ENCODE measurements at regions not wholly inside any gene's neighbourhood (a gene's known extent, or its start where the extent isn't known, plus 50 kb on each side); places are given as distances from the start of the nearest gene placed in this dataset.
"Not testable (repeated sequence)": the region's sequence is repeated elsewhere in the genome, so short reads cannot be mapped to it uniquely, and the experiment has no call there.

DNA sequence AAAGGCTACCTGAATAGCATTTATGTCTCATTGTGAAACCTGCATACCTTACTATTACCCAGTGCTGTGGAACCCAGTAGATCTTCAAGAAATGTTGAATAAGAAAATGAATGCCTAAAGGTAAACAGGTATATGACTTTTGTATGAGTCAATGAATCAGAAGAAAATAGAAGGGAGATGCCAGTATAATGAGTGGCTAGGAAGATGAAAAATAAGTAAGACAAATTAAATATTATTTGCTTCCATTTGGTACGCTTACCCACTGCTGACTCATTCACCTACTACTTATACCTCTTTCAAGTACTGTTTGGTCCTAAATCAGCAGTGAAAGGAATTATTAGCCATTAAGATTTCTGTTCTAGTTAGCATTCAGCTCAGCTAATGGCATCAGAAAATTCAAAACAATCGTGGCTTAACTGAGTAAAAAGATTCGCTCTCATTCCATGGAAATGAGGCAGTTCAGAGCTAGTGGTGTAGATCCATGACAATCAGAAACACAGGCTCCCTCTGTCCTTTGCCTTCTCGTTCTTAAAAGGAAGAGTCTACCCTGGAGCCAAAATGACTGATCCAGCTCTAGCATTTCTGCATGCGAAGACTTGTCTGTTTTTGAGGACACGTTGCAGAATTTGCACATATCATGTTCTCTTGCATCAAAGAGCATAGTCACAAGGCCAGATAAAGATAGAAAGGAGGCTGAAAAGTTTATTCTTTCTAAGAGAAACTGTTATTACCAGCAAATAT is 705.8 kb upstream of the USP15 start:
- no peak for DNase-seq (ENCODE audit: low spot score)
- no peaks in the 10 kb centered on the region for H3K36me3 Mint-ChIP-seq (ENCODE audit: low read depth)
- no peak overlapping the region for H3K27ac Mint-ChIP-seq
- intact Hi-C loops (cut with micrococcal nuclease) = no loop called here
- H3K9me3 Mint-ChIP-seq = no peaks in the 10 kb centered on the region
- no peak overlapping the region for H3K4me3 Mint-ChIP-seq (ENCODE audit: low read depth)
- H3K27me3 Mint-ChIP-seq (ENCODE audit: low read depth) = no peaks in the 10 kb centered on the region
- H3K4me1 Mint-ChIP-seq (ENCODE audit: low read depth) = no peaks in the 10 kb centered on the region

DNA sequence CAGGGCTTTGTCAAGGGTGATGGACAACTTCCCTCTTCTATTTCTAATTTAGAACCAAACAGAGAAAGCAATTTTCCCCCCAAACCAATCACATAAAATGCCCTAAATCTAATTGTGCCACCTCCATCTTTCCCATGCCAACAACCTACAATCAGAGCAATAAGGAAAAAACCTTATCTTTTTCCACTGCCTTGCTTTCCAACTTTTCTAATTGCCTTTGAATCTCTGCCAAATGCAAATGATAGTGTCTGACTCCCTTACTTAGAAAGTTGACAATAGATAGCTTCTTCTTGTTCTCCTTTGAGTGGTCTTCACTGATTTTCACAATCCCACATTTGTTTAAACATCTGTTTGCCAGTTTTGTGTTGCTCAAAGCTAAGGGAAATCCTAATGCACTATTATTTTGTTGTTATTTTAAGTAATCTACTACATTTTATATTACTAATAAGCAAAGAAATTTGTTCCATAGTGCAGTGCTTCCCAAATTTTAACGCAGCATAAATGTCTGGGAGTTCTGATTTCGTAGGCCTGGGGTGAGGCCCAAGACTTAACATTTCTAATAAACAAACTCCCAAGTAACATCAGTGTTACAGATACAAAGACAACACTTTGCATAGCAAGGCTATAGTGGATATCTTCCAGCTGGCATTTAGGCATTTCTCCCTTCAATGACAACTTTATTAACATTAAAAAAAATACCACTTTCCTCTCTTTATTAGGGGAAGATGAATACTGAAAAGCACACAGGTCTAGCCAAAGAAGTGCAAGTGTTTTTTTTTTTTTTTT is 696.3 kb upstream of the USP15 start:
- no peaks in the 10 kb centered on the region for H3K4me1 Mint-ChIP-seq (ENCODE audit: low read depth)
- no peaks in the 10 kb centered on the region for H3K9me3 Mint-ChIP-seq
- no peaks in the 10 kb centered on the region for H3K36me3 Mint-ChIP-seq (ENCODE audit: low read depth)
- DNase-seq (ENCODE audit: low spot score) = no peak
- no peaks in the 10 kb centered on the region for H3K27me3 Mint-ChIP-seq (ENCODE audit: low read depth)
- H3K4me3 Mint-ChIP-seq (ENCODE audit: low read depth) = no peak overlapping the region
- no peak overlapping the region for H3K27ac Mint-ChIP-seq
- intact Hi-C loops (cut with micrococcal nuclease) = no loop called here

DNA sequence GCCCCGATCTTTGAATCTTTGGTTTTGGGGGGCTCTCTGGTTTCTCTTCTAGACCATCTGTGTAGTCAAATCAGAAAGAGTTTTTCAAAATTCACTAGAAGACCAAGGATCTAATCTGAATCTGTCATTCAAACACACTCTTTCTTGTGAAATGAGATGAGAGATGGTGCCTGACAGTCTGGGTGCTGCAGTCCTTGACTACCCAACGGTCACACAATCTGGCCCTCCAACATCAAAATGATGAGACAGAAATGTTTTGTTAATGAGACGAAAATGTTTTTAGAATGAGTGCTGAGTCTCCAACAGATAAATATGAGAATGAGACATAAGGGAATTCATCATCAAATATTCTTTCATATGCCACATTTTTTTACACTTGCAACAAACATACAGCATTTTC is 695.7 kb upstream of the USP15 start:
- no peak overlapping the region for H3K4me3 Mint-ChIP-seq (ENCODE audit: low read depth)
- no peak overlapping the region for H3K27ac Mint-ChIP-seq
- no peaks in the 10 kb centered on the region for H3K4me1 Mint-ChIP-seq (ENCODE audit: low read depth)
- H3K27me3 Mint-ChIP-seq (ENCODE audit: low read depth) = no peaks in the 10 kb centered on the region
- H3K36me3 Mint-ChIP-seq (ENCODE audit: low read depth) = no peaks in the 10 kb centered on the region
- intact Hi-C loops (cut with micrococcal nuclease) = no loop called here
- H3K9me3 Mint-ChIP-seq = no peaks in the 10 kb centered on the region
- no peak for DNase-seq (ENCODE audit: low spot score)

DNA sequence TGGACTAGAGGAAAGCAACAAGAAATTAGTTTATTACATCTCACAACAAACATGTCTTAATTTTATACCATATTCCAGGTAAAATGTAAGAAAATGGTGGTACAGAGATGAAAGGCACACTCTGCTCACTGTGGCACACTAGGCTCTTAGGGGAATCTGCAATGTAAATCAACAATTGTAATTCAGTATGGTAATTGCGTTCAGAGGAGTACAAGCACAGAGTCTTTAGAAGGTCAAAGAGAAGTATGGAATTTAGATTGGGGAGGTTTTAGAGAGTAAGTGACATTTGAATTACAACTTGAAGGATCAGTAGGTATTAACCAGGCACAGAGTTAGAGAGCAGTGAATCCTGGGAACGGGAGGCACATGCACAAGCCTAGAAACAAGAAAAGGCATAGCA is 694.0 kb upstream of the USP15 start:
- H3K36me3 Mint-ChIP-seq (ENCODE audit: low read depth) = no peaks in the 10 kb centered on the region
- no peak overlapping the region for H3K27ac Mint-ChIP-seq
- no peaks in the 10 kb centered on the region for H3K27me3 Mint-ChIP-seq (ENCODE audit: low read depth)

DNA sequence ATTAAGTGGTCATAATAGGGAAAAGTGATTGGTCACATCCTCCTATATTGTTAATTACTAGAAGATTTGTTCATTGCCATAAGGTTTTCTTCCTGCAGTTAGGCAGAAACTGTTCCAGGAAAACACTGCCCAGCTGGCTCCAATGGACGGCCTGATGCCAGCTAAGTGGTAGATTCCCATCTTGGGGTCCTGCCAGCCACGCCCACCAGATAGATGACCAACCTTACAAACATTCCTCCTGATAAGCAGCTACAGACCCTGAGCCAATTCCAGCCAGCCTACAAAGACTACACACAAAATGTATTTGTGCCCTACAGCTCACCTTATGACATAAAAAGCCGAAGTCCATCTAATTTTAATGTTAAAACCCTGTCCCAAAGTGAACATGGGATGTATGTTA is 685.9 kb upstream of the USP15 start:
- Mint-ChIP-seq H3K4me1 (ENCODE audit: low read depth) (no peaks in the 10 kb centered on the region), H3K9me3 (no peaks in the 10 kb centered on the region), H3K4me3 (ENCODE audit: low read depth) (no peak overlapping the region), H3K27ac (no peak overlapping the region), H3K27me3 (ENCODE audit: low read depth) (no peaks in the 10 kb centered on the region), H3K36me3 (ENCODE audit: low read depth) (no peaks in the 10 kb centered on the region)
- intact Hi-C loops (cut with micrococcal nuclease) = no loop called here
- no peak for DNase-seq (ENCODE audit: low spot score)

More for the DNA sequence above, 694.0 kb upstream of the USP15 start:
- H3K4me3 Mint-ChIP-seq (ENCODE audit: low read depth) = no peak overlapping the region
- H3K9me3 Mint-ChIP-seq = no peaks in the 10 kb centered on the region
- intact Hi-C loops (cut with micrococcal nuclease) = no loop called here
- H3K4me1 Mint-ChIP-seq (ENCODE audit: low read depth) = no peaks in the 10 kb centered on the region
- no peak for DNase-seq (ENCODE audit: low spot score)

GRCh38 chr12:61584943-61585342 is 675.3 kb upstream of the USP15 start:
- no peaks in the 10 kb centered on the region for H3K27me3 Mint-ChIP-seq (ENCODE audit: low read depth)
- intact Hi-C loops (cut with micrococcal nuclease) = no loop called here
- no peaks in the 10 kb centered on the region for H3K4me1 Mint-ChIP-seq (ENCODE audit: low read depth)
- H3K36me3 Mint-ChIP-seq (ENCODE audit: low read depth) = no peaks in the 10 kb centered on the region
- H3K4me3 Mint-ChIP-seq (ENCODE audit: low read depth) = no peak overlapping the region
- peaks cover 21% of the 10 kb centered on the region for H3K9me3 Mint-ChIP-seq
- no peak for DNase-seq (ENCODE audit: low spot score)
- no peak overlapping the region for H3K27ac Mint-ChIP-seq

DNA sequence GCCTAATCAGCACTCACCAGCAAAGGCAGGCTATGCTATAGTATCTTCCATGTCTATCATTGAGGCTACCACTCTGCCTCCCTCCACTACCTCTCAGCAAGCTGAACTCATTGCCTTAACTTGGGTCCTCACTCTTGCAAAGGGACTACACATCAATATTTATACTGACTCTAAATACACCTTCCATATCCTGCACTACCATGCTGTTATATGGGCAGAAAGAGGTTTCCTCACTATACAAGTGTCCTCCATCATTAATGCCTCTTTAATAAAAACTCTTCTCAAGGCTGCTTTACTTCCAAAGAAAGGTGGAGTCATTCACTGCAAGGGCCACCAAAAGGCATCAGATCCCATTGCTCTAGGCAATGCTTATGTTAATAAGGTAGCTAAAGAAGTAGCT is 669.3 kb upstream of the USP15 start:
- H3K4me3 Mint-ChIP-seq (ENCODE audit: low read depth); H3K27me3 Mint-ChIP-seq (ENCODE audit: low read depth); H3K36me3 Mint-ChIP-seq (ENCODE audit: low read depth); intact Hi-C loops (cut with micrococcal nuclease); H3K27ac Mint-ChIP-seq; H3K4me1 Mint-ChIP-seq (ENCODE audit: low read depth); DNase-seq (ENCODE audit: low spot score): not testable (repeated sequence)
- H3K9me3 Mint-ChIP-seq = peaks cover 47% of the 10 kb centered on the region

- Mint-ChIP-seq H3K36me3 (ENCODE audit: low read depth) (no peaks in the 10 kb centered on the region), H3K4me1 (ENCODE audit: low read depth) (no peaks in the 10 kb centered on the region), H3K9me3 (no peaks in the 10 kb centered on the region), H3K27ac (no peak overlapping the region), H3K27me3 (ENCODE audit: low read depth) (no peaks in the 10 kb centered on the region), H3K4me3 (ENCODE audit: low read depth) (no peak overlapping the region)
- intact Hi-C loops (cut with micrococcal nuclease) = no loop called here
- DNase-seq (ENCODE audit: low spot score) = no peak
Observed at GRCh38 chr12:61610143-61610542, 650.1 kb upstream of the USP15 start.

GRCh38 chr12:61629702-61630101 is 630.5 kb upstream of the USP15 start:
- H3K4me3 Mint-ChIP-seq (ENCODE audit: low read depth) = no peak overlapping the region
- intact Hi-C loops (cut with micrococcal nuclease) = no loop called here
- no peak for DNase-seq (ENCODE audit: low spot score)

DNA sequence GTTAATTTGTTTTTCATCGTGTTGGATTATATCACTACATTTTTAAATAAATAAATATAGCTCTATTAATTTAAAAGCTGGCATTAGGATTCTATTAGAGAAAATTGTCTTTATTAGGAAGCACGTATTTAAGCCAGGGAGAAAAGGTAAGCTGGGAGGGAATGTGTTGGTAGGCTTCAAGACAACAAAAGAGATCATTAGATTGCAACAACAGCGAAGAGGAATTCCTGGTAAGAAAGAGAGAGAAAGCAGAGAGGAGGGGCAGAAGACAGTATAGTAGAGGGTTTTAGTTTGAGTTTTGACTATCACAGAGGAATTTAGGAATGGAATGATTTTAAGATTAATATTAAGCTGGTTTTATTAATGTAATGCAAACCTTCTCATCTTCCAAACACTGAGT is 613.6 kb upstream of the USP15 start:
- H3K9me3 Mint-ChIP-seq = no peaks in the 10 kb centered on the region
- H3K4me3 Mint-ChIP-seq (ENCODE audit: low read depth) = no peak overlapping the region

More at GRCh38 chr12:61629702-61630101, 630.5 kb upstream of the USP15 start:
- H3K9me3 Mint-ChIP-seq = peaks cover 3% of the 10 kb centered on the region
- no peaks in the 10 kb centered on the region for H3K27me3 Mint-ChIP-seq (ENCODE audit: low read depth)
- no peak overlapping the region for H3K27ac Mint-ChIP-seq
- no peaks in the 10 kb centered on the region for H3K4me1 Mint-ChIP-seq (ENCODE audit: low read depth)
- no peaks in the 10 kb centered on the region for H3K36me3 Mint-ChIP-seq (ENCODE audit: low read depth)

DNA sequence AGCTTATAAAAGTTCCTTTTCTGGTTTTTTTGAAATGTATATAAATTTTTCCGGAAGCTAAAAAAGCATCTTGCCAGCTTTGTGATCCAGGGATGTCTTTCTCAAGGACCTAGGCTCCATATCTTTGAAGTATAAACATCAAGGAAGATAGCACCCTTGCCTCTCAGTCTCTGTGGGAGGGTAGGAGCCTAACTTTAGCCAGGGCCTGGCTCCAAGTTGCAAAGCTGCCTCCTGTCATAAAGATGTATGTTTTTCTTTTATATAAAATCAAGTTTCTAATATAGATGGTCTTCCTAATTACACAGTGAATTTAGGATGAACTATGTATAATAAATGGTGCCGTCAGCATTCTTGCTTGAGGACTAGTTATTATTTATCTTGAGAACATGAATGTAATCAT is 612.6 kb upstream of the USP15 start:
- no peaks in the 10 kb centered on the region for H3K9me3 Mint-ChIP-seq
- no peaks in the 10 kb centered on the region for H3K36me3 Mint-ChIP-seq (ENCODE audit: low read depth)
- H3K4me1 Mint-ChIP-seq (ENCODE audit: low read depth) = no peaks in the 10 kb centered on the region
- no peak for DNase-seq (ENCODE audit: low spot score)
- no peak overlapping the region for H3K4me3 Mint-ChIP-seq (ENCODE audit: low read depth)
- intact Hi-C loops (cut with micrococcal nuclease) = no loop called here
- no peaks in the 10 kb centered on the region for H3K27me3 Mint-ChIP-seq (ENCODE audit: low read depth)
- H3K27ac Mint-ChIP-seq = no peak overlapping the region

More for the DNA sequence above, 613.6 kb upstream of the USP15 start:
- intact Hi-C loops (cut with micrococcal nuclease) = no loop called here
- DNase-seq (ENCODE audit: low spot score) = no peak
- no peak overlapping the region for H3K27ac Mint-ChIP-seq
- no peaks in the 10 kb centered on the region for H3K27me3 Mint-ChIP-seq (ENCODE audit: low read depth)
- no peaks in the 10 kb centered on the region for H3K4me1 Mint-ChIP-seq (ENCODE audit: low read depth)
- H3K36me3 Mint-ChIP-seq (ENCODE audit: low read depth) = no peaks in the 10 kb centered on the region

DNA sequence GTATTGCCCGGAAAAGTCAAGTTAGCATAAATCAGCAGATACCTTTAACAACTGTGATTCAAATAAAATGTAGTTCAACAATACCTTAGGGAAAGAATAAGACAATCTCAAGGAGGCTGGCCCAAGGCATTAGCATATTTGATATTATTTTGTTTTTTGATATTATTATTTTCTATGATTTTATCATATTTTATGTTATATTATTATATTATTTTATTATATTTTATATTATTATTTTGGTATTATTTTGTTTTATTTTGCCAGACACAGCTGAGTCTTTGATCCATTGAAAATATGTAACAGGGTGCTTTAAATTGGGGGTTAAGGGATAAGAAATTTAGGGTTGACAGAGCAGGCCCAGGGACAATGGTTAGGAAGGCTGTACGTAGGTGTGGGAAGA is 607.9 kb upstream of the USP15 start:
- intact Hi-C loops (cut with micrococcal nuclease) = no loop called here

DNA sequence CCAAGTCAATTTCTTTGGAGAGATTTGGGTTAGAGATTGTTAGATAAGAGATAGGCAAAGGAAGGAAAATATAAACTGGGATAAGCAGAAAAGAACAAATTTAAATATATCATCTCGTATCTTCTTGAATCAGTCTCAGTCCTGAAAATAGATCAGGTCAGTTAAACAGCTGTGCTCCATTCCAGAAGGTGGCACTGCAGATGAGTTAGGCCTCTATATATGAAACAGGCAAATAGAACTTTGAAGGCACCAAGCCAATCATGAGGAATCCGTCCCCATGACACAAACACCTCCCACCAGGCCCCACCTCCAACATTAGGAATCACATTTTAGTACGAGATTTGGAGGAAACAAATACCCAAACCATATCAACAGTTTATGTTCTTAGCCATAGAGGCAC is 605.5 kb upstream of the USP15 start:
- Mint-ChIP-seq H3K27me3 (ENCODE audit: low read depth) (no peaks in the 10 kb centered on the region), H3K4me3 (ENCODE audit: low read depth) (no peak overlapping the region), H3K27ac (no peak overlapping the region), H3K9me3 (no peaks in the 10 kb centered on the region), H3K4me1 (ENCODE audit: low read depth) (no peaks in the 10 kb centered on the region), H3K36me3 (ENCODE audit: low read depth) (no peaks in the 10 kb centered on the region)
- DNase-seq (ENCODE audit: low spot score) = no peak
- intact Hi-C loops (cut with micrococcal nuclease) = no loop called here

More for the DNA sequence above, 607.9 kb upstream of the USP15 start:
- H3K27me3 Mint-ChIP-seq (ENCODE audit: low read depth) = no peaks in the 10 kb centered on the region
- H3K27ac Mint-ChIP-seq = no peak overlapping the region
- no peaks in the 10 kb centered on the region for H3K4me1 Mint-ChIP-seq (ENCODE audit: low read depth)
- H3K9me3 Mint-ChIP-seq = no peaks in the 10 kb centered on the region
- H3K36me3 Mint-ChIP-seq (ENCODE audit: low read depth) = no peaks in the 10 kb centered on the region
- DNase-seq (ENCODE audit: low spot score) = no peak
- no peak overlapping the region for H3K4me3 Mint-ChIP-seq (ENCODE audit: low read depth)

All from activated T-helper 2 cell treated with anti-CD3 and anti-CD28 coated beads, Interferon-gamma antibody, Interleukin-2, Interleukin-4, amounts not matched to agents 10 μg/mL and 5 μg/mL and 100 μg/mL, durations not matched to agents 14 hours and 24 hours and 36 hours (primary cell).